HepG2 (cell line): ENCODE measurements at regions not wholly inside any gene's neighbourhood (a gene's known extent, or its start where the extent isn't known, plus 50 kb on each side); places are given as distances from the start of the nearest gene placed in this dataset.

Experiments used
- ATAC-seq: fragments of 200-7000 bp; cut with Tn5 transposase; 3 replicates; pipeline ENCODE4 v1.9.1; 2020; ENCODE audit warnings: mild to moderate bottlenecking, moderate library complexity
- BruUV-seq: library from RNA; stranded (reverse); fragments of 400-500 nt; replicated peaks from 2 replicates; lab custom pipeline; 2021; lab: Mats Ljungman, UMichigan
- CTCF ChIA-PET: fragments of 300-600 bp; formaldehyde crosslinking; extraction: SDS; loops from one replicate; lab custom pipeline; 2021; ENCODE audit warnings: low total read pairs, inconsistent platforms, low intra/inter-chr PET ratio; lab: Yijun Ruan, JAX
- POLR2A ChIA-PET: fragments of 350-600 bp; sonication (Branson Sonifier 250); formaldehyde crosslinking; loops from one replicate; lab custom pipeline; 2020; ENCODE audit warnings: antibody characterized with exemption, inconsistent platforms; lab: Yijun Ruan, JAX
- DNase-seq: peaks from one replicate; pipeline ENCODE4 v3.0.0-alpha.2; 2015; ENCODE audit warnings: low spot score
- FAIRE-seq: peaks from 3 replicates; lab custom pipeline; 2011; peaks lifted over from hg19 to GRCh38; lab: Jason Lieb, UNC
- H2AFZ ChIP-seq: one replicate; pipeline ENCODE4 v1.6.1; 2011; ENCODE audit warnings: low read length, inconsistent platforms
- H3K27ac ChIP-seq: fragments of 300-600 bp; 3 replicates; pipeline ENCODE4 v1.8.0; 2011; ENCODE audit warnings: mixed run types, mild to moderate bottlenecking, mixed read lengths, low read length, inconsistent platforms; ENCODE audit not compliant: insufficient read depth; ENCODE audit errors: extremely low read length
- H3K27me3 ChIP-seq, 2 experiments: fragments of 200-600 bp in 1 of 2; 2 replicates in 1 of 2; 3 replicates in 1 of 2; pipeline versions ENCODE4 v1.6.0 to v1.8.0; 2011; ENCODE audit warnings: low read length in 2 of 2, mild to moderate bottlenecking in 2 of 2, moderate library complexity in 2 of 2, inconsistent platforms in 1 of 2; ENCODE audit not compliant: insufficient read depth in 2 of 2, control insufficient read depth in 1 of 2
- H3K36me3 ChIP-seq, 2 experiments: fragments of 200-600 bp in 1 of 2; replicated peaks in 1 of 2; 2 replicates in 1 of 2; 3 replicates in 1 of 2; pipeline versions ENCODE4 v1.5.1 to v1.8.0; 2011; ENCODE audit warnings: low read length in 2 of 2, inconsistent platforms in 1 of 2; ENCODE audit not compliant: insufficient read depth in 2 of 2, control insufficient read depth in 1 of 2
- H3K4me1 ChIP-seq: 2 replicates; pipeline ENCODE4 v1.5.1; 2012; ENCODE audit warnings: low read length, inconsistent platforms; ENCODE audit not compliant: insufficient read depth
- H3K4me2 ChIP-seq: 2 replicates; pipeline ENCODE4 v1.6.0; 2011; ENCODE audit warnings: low read depth, low read length, inconsistent platforms
- H3K4me3 ChIP-seq, 3 experiments: fragments of 200-600 bp in 1 of 3; sonication (generic), shearing (Covaris generic) in 1 of 3; replicated peaks in 1 of 3; 2 replicates each; pipeline ENCODE4 v1.5.1; 2011 to 2016; ENCODE audit warnings: low read length in 3 of 3, inconsistent platforms in 2 of 3, low read depth in 2 of 3, mild to moderate bottlenecking in 2 of 3, control low read depth in 1 of 3, mixed read lengths in 1 of 3; ENCODE audit not compliant: insufficient read depth in 1 of 3
- H3K79me2 ChIP-seq: one replicate; pipeline ENCODE4 v1.6.1; 2011; ENCODE audit warnings: low read length, inconsistent platforms; ENCODE audit not compliant: insufficient read depth
- H3K9ac ChIP-seq: 2 replicates; pipeline ENCODE4 v1.6.0; 2011; ENCODE audit warnings: mild to moderate bottlenecking, low read depth, low read length, inconsistent platforms; ENCODE audit not compliant: insufficient read depth
- H3K9me3 ChIP-seq: 2 replicates; pipeline ENCODE4 v1.5.1; 2012; ENCODE audit warnings: mild to moderate bottlenecking, low read length
- H4K20me1 ChIP-seq: 2 replicates; pipeline ENCODE4 v1.6.0; 2011; ENCODE audit warnings: inconsistent platforms, mild to moderate bottlenecking, low read length, moderate library complexity; ENCODE audit not compliant: insufficient read depth
- AGO2 ChIP-seq: fragments of 200-400 bp; formaldehyde crosslinking; optimal IDR thresholded peaks from 2 replicates; pipeline ENCODE3; 2017; ENCODE audit warnings: mild to moderate bottlenecking, low read depth, low read length, moderate library complexity
- ASH2L ChIP-seq: fragments of 300-600, 200-600 bp; sonication (generic); IDR thresholded peaks from 2 replicates; pipeline ENCODE4 v1.7.0; 2017; ENCODE audit warnings: low read depth, mild to moderate bottlenecking, moderate library complexity, mixed read lengths, low read length; ENCODE audit not compliant: insufficient read length
- MAX ChIP-seq: IDR thresholded peaks from 2 replicates; pipeline ENCODE4 v1.6.1; 2012; ENCODE audit warnings: inconsistent platforms
- ZNF292 ChIP-seq: sonication (generic); formaldehyde crosslinking; IDR thresholded peaks from 2 replicates; pipeline ENCODE4 v1.8.1; 2022; ENCODE audit warnings: mild to moderate bottlenecking, low read depth, missing genetic modification reagents, borderline replicate concordance
- ZNF460 ChIP-seq: sonication (generic); formaldehyde crosslinking; IDR thresholded peaks from 2 replicates; pipeline ENCODE4 v1.5.1; 2020; ENCODE audit warnings: missing genetic modification reagents, mild to moderate bottlenecking, borderline replicate concordance
- ZNF562 ChIP-seq: sonication (generic); formaldehyde crosslinking; IDR thresholded peaks from 2 replicates; pipeline ENCODE4 v1.8.0; 2022; ENCODE audit warnings: missing genetic modification reagents, borderline replicate concordance
- ZNF674 ChIP-seq: sonication (generic); formaldehyde crosslinking; IDR thresholded peaks from 2 replicates; pipeline ENCODE4 v1.5.0; 2020; ENCODE audit warnings: low read depth, mild to moderate bottlenecking, missing genetic modification reagents
- WGBS: methylation state at CpG from one replicate; pipeline ENCODE4 v1.1.6; 2017; ENCODE audit warnings: low lambda C conversion rate; 5-methylcytosine and 5-hydroxymethylcytosine counted together
- in situ Hi-C: cut with HindIII; loops from 2 replicates; pipeline ENCODE4 v1.10.0; 2017; ENCODE audit warnings: low pct_unique_long_range_greater_than_20kb; ENCODE audit not compliant: extremely low pct_ligation_motif_present
- intact Hi-C: fragments of 100-400 bp; cut with micrococcal nuclease; formaldehyde crosslinking; loops from one replicate; pipeline ENCODE4 v1.10.0; 2022; ENCODE audit not compliant: unreplicated experiment

DNA sequence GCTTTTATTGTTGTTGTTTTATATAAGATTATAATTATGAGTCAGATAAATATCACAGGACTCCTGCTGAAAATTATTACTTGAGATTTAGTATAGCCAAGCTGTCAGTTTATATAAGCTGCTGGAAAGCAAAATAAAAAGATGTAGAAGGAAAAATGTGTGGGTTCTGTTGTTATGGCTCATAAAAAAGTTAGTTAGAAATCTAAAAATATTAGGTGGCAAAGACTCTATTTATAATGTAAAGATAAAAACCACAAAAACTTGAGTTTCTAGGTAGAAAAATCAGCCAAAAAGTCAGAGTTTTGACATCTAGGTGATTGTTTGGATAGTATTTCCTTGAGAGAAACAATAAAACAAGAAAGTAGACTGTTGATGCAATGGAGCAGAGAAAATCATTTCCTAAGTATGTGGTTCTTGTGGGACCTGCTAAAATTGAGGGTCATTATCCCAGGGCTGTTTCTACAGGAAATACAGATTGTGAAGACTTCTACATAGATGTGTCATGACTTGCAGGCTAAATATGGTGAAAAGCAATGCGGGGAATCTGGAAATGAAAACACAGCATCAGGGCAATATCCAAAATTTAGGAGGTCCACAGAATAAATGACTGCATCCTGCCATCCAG is 1109.6 kb upstream of the CADM2 start:
- no TSS peak for BruUV-seq
- H3K4me2 ChIP-seq = no peak overlapping the region
- in situ Hi-C loops (no loop called here), intact Hi-C loops (no loop called here)
- WGBS = 0% methylated on average over 1 of the region's 1 CpG
- no peak overlapping the region for H3K27ac ChIP-seq
- no peak for FAIRE-seq
- no peaks in the 10 kb centered on the region for H3K79me2 ChIP-seq
- no peaks in the 10 kb centered on the region for H3K36me3 ChIP-seq
- no peak for TF ChIP-seq ZNF292
- no peak for TF ChIP-seq AGO2
- no peak for TF ChIP-seq ZNF460
- H3K9me3 ChIP-seq = no peaks in the 10 kb centered on the region
- H3K4me3 ChIP-seq = no peak overlapping the region
- CTCF ChIA-PET = no interaction called here
- POLR2A ChIA-PET = no interaction called here
- no peaks in the 10 kb centered on the region for H3K4me1 ChIP-seq
- no peak overlapping the region for H3K9ac ChIP-seq
- no peaks in the 10 kb centered on the region for H4K20me1 ChIP-seq
- no peak overlapping the region for H2AFZ ChIP-seq
- no peaks in the 10 kb centered on the region; a peak in 1 of 5 replicates for H3K27me3 ChIP-seq
- ATAC-seq = no peak
- no peak for DNase-seq

GRCh38 chr3:83863380-83863779 is 1095.4 kb upstream of the CADM2 start:
- no peak for DNase-seq
- no peak for ATAC-seq
- H2AFZ ChIP-seq = no peak overlapping the region
- no TSS peak for BruUV-seq
- CTCF ChIA-PET = no interaction called here
- no peak overlapping the region for H3K27ac ChIP-seq
- H3K79me2 ChIP-seq = no peaks in the 10 kb centered on the region
- no peak for FAIRE-seq
- no peak overlapping the region for H3K9ac ChIP-seq
- no peak overlapping the region for H3K4me2 ChIP-seq
- POLR2A ChIA-PET = no interaction called here
- in situ Hi-C loops = no loop called here
- no peak overlapping the region for H3K4me3 ChIP-seq
- no peaks in the 10 kb centered on the region for H3K27me3 ChIP-seq
- H4K20me1 ChIP-seq = no peaks in the 10 kb centered on the region
- no peak for TF ChIP-seq MAX
- TF ChIP-seq ZNF562 (CRISPR knock-in tag) = no peak
- TF ChIP-seq ASH2L = no peak
- no peak for TF ChIP-seq ZNF674 (CRISPR knock-in tag)
- H3K9me3 ChIP-seq = no peaks in the 10 kb centered on the region
- H3K36me3 ChIP-seq = no peaks in the 10 kb centered on the region
- 3% methylated on average over 2 of the region's 2 CpGs for WGBS
- intact Hi-C loops = no loop called here
- no peaks in the 10 kb centered on the region for H3K4me1 ChIP-seq
